ENCODE measurements at regions not wholly inside any gene's neighbourhood (a gene's known extent, or its start where the extent isn't known, plus 50 kb on each side); places are given as distances from the start of the nearest gene placed in this dataset.
"Not testable (repeated sequence)": the region's sequence is repeated elsewhere in the genome, so short reads cannot be mapped to it uniquely, and the experiment has no call there.

DNA sequence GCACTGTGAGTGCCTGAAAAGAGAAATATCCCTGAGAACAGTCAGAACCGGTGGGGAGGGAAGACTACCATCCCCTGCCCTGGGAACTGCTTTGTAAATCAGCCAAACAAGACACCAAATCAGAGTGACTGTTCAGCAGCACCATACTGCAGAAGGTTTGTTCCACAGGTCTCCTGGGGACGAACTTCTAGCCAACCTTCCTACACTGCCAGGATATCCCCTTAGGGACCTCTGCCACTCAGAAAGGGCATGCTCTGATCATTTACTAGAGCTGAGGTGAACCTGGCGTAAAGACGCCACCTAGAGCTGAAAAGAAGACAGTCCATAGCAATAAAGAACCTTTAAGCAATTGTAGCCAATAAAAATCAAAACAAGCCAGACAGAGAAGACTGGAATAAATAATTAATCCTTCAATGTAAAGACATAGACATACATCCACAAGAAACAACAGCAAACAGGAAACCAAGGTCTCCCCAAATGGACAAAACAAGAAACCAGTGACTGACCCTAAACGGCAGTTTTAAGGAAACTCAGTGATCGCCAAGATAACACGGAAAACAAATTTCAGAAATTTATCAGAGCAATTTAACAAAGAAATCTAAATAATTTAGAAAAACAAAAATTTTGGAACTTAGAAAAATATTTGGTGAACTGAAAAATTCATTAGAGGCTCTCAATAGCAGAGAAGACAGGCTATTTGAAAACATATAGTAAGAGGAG is 228.1 kb upstream of the AMIGO2 start:
- peak; percentile 78 for DNase-seq (ENCODE audit: low read depth)

DNA sequence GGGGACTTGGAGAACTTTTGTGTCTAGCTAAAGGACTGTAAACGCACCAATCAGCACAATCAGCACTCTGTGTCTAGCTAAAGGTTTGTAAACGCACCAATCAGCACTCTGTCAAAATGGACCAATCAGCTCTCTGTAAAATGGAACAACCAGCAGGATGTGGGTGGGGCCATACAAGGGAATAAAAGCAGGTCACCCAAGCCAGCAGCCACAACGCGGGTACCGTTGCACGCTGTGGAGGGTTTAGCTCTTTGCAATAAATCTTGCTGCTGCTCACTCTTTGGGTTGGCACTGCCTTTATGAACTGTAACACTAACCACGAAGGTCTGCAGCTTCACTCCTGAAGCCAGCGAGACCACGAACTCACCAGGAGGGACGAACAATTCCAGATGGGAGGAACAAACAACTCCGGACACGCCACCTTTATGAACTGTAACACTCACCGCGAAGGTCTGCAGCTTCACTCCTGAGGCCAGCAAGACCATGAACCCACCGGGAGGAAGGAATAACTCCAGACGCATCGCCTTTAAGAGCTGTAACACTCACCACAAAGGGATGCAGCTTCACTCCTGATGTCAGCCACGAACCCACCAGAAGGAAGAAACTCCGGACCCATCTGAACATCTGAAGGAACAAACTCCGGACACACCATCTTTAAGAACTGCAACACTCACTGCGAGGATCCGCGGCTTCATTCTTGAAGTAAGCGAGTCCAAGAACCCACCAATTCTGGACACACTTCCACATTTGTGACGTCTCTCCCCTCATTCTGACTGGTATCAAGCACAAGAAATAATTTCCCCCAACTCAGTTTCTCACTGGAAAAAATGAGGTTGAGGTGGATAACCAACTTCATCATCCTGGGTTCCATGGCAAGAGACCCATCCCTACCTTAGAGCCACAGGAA is 227.3 kb upstream of the AMIGO2 start:
- DNase-seq (ENCODE audit: low read depth), result not testable (repeated sequence)

DNA sequence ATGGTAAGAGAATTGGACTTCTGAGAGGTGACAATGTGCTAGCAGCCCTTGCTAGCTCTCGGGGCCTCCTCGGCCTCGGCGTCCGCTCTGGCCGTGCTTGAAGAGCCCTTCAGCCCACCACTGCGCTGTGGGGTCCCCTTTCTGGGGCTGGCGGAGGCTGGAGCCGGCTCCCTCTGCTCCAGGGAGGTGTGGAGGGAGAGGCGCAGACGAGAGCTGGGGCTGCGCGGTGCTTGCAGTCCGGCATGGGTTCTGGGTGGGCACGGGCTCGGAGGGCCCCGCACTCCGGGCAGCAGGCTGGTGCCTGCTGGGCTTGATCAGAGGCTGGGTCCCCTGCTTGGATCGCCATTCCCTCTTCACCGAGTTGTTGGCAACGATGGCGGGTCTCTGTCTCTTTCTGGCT is 226.4 kb upstream of the AMIGO2 start:
- DNase-seq (ENCODE audit: low read depth), result no peak

DNA sequence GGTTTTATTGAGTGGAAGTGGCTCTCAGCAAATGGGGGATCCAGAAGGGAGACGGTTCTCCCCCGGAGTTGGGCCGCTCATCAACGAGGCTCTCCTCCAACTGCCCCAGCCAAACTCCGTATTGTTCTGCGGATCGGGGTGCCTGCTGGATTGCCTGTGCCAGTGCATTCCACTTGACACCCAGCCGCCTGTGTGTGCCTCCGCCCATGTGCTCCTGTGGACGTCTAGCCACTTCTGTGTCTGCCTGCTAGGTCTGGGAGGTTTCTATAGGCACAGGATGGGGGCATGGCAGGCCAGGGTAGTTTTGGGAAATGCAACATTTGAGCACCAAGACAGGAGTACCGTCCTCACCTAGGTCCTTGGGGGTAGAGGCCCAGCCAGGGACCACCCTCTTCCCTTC is 225.7 kb upstream of the AMIGO2 start:
- no peak for DNase-seq (ENCODE audit: low read depth)

DNA sequence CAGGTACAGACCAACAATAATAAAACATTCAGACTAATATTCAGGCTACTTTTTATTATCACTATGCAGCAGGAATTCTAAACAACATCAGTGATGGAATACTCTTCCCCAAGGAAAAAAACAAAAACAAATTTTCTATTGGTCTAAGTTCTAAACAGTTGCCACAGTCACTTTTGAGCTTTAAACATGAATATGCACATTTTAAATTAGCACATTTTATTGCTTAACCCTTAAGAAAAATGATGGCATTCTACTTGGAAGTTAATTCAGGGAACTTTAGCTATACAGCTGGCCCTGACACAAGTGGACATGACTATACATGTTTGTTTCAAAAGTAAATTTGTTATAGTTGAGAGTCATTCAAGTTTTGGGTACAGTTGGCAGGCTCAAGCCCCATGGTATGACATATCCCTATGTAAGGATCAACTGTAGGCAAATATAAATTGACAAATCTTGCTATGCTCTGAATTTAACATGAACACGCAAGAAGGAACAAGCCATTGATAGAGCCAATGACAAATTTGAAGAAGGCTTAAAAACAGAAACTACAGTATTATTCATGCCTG is 224.3 kb upstream of the AMIGO2 start:
- no peak for DNase-seq (ENCODE audit: low read depth)

DNA sequence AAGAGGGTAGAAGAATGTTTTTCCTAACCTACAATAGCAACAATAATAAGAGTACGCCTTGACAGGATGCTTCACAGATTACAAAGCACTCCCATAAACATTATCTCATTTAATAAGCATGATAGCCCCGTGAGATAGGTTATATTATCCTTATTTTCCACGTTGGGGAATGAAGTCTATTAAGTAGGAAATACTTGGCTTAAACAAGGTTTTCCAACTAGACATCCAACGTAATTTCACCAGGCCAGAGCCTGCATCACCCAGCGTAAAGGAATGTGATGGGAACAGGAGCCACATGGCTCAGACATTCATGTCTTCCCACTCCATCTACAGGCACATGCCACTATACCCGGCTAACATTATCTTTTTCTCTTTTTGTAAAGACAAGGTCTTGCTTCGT is 223.4 kb upstream of the AMIGO2 start:
- DNase-seq (ENCODE audit: low read depth), result no peak

DNA sequence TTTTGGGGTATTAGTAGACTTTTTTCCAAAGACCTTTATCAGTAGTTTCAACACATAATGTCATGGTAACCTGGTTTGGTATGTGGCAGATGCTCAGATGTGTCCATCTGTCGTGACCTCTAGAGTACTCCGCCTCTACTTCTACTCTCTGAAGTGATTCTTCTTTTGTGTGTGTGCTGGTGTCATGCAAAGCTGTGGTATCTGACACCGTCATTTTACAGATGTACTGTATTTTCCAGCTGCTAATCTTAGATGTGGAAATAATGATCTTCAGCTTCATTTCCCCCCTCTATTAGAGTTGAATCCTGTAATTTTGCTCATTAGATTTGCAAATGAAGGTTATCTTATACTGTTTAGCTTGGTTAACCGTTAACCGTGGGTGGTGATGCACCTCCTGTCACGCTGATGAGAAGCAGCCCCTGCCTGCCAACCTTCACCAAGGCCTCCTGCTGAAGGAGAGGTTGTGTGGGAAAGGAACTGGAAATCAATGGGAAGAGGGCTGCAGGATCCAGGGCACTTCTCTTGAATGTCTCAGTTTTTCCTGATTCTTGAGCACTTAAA is 222.4 kb upstream of the AMIGO2 start:
- peak; percentile 49 for DNase-seq (ENCODE audit: low read depth)

DNA sequence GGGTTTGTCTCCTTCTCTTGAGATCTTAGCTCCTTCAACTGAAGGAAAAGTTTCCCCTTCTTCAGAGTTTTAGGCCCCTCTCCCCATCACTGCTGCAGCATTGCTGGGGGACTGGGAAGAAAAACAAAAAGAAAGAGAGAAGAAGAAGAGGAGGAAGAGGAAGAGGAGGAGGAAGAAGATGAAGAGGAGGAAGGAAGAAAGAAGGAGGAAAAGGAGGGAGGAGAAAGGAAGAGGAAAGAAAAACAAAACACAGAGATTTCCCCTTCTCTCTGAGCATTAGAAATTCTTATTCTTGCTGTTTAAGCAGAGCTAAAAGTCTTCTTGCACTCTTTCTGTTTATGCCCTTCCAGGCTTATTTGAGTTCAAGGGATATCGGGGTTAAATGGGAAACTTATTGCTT is 219.8 kb upstream of the AMIGO2 start:
- no peak for DNase-seq (ENCODE audit: low read depth)

DNA sequence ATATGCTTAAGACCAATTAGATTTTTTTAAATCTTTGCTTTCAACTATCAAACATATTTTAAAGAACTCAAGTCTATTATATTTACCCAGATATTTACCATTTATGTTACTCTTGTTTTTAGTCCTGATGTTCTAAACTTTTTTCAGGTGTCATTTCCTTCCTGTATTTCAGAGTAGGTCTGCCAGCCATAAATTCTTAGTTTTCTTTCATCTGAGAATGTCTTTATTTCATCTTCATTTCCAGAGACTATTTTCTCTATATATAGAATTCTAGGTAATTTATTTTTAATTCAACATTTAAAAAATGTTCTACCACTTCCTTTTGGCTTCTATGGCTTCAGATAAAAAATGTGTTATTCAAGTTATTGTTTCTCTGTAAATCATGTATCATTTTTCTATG is 218.2 kb upstream of the AMIGO2 start:
- DNase-seq (ENCODE audit: low read depth), result no peak

DNA sequence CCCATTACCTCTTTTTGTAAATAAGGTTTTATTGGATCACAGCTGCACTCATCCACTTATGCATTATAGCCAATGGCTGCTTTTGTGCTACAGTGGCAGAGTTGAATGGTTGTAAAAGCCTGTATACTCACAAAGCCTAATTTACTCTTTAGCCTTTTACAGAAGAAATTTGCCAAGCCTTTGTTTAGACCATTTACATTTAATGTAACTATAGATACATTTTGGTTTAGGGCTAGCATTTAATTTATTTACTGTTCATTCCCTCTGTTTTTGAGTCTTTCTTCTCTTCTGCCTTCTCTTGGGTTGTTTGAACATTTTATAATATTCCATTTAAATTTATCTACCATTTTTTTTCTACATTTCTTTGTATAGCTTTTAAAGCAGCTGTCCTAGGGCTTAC is 217.1 kb upstream of the AMIGO2 start:
- DNase-seq (ENCODE audit: low read depth), result no peak

DNA sequence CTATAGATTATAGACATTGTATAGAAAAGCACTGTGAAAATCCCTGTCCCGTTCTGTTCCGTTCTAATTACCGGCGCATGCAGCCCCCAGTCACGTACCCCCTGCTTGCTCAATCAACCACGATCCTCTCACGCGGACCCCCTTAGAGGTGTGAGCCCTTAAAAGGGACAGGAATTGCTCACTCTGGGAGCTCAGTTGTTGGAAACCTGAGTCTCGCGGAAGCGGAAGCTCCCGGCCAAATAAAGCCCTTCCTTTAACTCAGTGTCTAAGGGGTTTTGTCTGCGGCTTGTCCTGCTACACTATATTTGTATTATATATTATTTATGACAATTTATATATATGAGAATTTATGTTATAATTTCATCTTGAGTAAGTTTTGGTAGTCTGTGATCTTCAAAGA is 213.6 kb upstream of the AMIGO2 start:
- DNase-seq (ENCODE audit: low read depth), result no peak

DNA sequence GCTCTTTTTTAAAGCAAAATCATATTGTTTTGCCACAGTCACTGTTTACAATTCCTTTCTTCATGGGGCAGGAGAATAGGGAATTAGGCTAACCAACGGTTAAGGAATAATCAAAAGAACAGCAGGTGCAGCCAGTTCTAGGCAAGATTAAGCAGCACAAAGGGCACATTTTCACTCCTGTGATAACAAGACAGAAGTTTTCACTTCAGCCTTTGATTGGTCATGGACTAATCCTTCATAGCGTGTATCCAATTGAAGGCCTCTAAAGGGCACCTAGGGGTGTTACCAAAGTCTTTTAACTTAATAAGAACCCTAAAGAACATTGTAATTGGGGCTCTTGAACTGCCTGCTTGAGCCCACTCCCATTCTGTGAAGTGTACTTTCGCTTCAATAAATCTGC is 206.9 kb upstream of the AMIGO2 start:
- no peak for DNase-seq (ENCODE audit: low read depth)

All from renal cortical epithelial cell (primary cell).